Stimulated activated CD8-positive, alpha-beta memory T cell treated with anti-CD3 and anti-CD28 coated beads, Interleukin-15, amount 100 ng/mL, for 48 hours (primary cell): ENCODE measurements at regions not wholly inside any gene's neighbourhood (a gene's known extent, or its start where the extent isn't known, plus 50 kb on each side); places are given as distances from the start of the nearest gene placed in this dataset.
"Not testable (repeated sequence)": the region's sequence is repeated elsewhere in the genome, so short reads cannot be mapped to it uniquely, and the experiment has no call there.

Experiments
- DNase-seq, 2 donors: peaks; one replicate each; pipeline ENCODE4 v3.0.0-alpha.2; 2020; ENCODE audit warnings: low read depth in 2 of 2

DNA sequence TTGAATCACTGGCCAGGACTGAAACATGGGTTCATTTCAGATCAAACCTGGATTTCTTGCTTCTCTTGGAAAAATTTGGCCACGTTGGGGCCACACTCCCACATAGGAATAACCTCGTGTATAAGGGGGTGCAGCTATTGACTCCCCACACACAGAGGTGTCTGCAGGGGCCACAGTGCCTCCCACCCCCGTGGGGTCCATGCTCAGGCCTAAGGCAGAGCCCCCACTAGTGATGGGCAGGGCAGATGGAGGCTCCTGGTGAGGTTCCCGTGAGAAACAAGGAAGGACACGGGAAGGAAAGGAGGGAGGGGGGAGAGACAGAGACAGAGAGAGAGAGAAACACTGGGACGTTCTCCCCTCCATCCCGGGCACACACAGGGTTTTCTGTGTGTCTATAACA lies 230.5 kb downstream of the ERMARD start:
- DNase-seq, result no peak

DNA sequence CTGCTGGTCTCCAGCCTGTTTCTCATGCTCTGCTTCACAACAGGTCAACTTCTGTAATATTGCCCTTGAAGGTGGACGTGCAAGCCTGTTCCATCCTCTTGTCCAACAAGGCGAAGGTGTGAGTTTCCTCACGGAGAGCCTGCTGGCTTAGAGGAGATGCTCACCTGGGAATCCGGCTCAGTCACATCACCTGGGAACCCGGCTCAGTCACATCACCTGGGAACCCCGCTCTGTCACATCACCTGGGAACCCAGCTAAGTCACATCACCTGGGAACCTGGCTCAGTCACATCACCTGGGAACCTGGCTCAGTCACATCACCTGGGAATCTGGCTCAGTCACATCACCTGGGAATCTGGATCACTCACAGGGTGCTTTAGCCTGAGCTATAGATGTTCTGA lies 230.1 kb downstream of the ERMARD start:
- DNase-seq, result no peak

DNA sequence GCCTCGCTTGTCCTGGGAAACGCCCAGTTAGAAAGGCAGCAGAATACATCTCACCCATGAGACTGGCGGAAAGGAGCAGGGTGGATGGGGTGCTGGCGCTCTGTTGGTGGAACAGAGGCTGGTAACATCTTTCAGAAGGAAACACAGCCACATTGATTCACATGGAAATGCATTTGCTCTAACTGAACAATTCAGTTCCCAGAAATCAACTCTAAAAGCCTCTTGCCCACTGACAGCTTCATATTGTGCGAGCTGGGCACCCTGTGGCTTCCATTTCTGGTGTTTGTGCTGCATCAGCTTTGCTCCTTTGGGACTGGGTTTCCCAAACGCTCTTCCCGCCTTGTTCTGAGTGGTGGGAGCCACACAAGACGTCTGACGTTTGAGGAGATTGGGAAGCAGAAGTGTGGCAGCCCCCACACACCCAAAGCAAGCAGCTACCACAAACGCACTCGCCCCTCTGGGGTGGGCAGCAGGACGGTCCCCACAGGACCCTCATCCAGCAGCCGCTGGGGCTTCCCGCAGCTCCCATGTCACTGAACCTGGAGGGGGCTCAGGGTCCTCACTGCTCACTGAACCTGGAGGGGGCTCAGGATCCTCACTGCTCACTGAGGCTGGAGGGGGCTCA lies 229.5 kb downstream of the ERMARD start:
- DNase-seq, result no peak

DNA sequence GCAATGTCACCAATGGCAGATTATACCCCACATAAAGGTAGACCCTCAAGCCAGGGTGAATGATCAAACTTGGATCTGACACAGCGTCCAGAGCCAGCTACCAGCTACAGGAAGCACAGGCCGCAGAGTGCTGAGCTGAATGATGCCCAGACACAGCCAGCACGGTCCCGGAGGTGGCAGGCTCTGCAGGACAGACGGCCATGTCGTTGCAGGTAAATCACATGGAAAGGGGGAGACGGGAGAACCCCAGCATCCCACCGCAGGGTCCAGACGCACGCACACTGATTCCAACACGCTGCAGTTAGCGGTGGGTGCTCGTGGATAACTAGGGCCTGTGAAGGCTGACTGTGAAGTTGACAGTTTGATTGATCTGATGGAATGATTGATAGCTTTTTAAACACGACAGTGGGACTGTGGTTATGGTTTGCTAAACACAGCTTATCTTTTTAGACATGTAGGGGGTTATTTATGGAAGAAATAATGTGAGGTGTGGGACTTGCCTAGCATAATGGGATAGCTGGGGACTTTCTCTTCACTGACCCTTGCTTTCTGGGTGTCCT lies 228.5 kb downstream of the ERMARD start:
- no peak for DNase-seq

DNA sequence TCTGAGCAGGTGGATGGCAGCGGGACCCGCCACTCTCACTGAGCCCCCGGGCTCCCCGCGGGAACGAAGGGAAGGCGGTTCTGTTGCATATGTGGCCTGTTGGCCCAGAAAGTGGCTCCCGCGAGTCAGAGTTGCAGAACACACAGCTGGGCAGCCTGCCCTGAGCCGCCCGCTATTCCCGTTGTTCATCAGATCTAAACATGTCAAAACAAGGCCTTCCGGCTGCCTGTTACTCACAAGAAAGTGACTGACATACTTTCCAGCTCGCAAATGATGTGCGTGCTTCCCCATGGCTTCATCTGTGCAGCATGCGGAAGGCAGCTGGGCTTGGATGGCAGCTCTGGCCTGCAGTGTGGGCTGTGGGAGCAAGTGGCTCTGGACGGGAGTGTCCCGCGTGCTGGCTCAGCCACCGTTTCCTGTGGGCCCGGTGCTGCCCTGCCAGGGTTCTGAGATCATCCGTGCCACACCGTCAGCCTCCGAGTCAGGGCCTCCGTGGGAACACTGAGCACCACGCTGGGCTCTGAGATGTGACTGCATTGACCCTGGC lies 227.3 kb downstream of the ERMARD start:
- no peak for DNase-seq

DNA sequence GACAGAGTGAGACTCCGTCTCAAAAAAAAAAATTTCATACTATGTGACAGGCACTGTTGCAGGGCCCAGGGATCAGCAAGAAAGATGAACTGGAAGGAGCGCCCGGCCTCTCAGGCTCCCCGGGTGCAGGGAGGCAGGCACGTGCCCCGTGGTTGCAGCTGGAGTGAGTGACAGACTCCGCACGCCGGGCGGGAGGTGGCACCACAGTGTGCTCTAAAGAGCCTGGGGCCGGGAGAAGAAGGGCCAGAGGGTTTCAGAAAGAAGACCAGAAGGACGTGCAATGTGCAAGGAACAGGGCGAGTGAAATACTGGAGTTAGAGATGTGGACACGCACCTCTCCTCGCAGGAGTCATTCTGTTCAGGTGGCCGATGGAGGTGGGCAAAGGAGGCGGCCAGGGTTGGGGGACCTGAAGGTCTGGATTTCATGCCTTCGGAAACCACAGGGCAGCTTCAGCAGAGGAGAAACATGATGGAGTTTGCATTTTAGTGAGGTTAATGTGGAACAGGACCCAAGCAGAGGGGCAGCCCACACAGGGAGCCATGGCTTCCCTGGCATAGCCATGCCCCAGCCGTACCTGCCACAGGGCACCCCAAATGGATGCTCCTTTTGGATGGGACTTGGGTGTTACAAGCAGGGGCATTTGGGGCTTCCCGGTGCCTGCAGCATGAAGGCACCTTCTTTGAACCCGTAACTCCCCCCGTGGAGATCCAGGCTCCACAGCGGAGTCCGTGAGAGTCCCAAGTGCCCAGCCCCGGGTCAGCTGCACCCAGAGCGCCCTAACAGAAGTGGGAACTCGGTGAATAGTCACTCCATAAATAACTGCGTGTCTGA lies 226.2 kb downstream of the ERMARD start:
- DNase-seq, result no peak

DNA sequence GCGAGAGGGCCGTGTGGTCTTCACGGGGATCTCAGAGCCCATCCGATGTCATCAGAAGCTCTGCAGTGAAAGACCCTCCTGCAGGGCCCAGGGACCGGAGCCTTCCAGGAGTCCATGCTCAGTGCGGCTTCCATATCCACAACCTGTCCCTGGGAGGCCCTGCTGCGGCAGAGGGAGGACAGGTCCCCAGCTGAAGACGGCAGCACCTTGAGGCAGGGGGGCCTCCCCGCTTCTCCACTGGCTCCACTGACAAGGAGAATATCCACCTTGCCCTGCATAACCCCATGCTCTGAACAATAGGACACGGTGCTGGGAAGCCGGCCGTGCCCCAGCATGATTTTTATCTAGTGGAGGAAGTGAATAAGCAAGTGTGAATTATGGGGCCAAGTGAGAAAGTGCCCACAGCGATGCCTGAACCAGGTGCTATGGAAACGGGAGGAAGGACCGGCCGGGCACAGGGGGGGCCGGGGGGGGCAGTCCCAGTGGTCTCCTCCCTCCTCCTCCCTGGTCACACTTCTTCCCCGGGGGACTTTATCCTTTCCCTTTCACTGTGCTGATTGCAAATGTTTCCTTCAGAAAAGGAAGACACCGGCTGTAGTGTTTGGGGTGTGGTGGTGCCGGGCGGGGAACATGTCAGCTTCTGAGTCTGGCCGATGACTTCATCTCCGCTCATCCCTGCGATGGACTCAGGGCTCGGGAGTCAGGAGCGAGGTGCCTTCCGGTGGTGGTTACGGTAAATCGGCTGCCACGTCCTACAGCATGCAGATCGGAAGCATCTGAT lies 225.1 kb downstream of the ERMARD start:
- DNase-seq, result no peak

DNA sequence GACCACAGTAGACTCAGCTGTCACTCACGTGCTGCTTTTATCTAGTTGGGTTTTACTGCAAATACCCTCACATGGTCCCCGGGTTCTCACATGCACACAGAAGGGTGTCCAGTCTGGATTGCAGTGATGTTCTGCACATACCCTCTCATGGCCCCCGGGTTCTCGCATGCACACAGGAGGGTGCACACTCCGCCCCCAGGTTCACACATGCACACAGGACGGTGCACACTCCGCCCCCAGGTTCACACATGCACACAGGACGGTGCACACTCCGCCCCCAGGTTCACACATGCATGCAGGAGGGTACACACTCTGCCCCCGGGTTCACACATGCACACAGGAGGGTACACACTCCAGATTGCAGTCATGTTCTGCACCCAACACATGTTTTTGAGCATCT lies 224.3 kb downstream of the ERMARD start:
- DNase-seq, result no peak

DNA sequence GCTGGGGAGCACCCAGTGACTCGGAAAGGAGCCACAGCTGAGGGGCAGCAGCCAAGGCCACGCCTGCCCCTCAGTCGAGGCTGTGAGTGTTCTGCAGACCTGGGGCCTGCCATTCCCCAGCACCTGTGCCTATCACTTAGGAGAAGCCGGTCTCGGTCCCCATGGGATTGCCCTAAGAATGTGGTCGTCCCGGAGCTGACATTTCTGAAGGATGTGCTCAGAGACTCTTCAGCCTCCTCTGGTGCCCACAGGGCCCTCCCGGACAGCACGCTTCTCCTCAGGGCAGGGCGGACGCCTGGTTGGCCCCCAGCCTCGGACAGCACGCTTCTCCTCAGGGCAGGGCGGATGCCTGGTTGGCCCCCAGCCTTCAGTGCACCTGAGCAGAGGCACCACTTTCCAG lies 223.9 kb downstream of the ERMARD start:
- no peak for DNase-seq

DNA sequence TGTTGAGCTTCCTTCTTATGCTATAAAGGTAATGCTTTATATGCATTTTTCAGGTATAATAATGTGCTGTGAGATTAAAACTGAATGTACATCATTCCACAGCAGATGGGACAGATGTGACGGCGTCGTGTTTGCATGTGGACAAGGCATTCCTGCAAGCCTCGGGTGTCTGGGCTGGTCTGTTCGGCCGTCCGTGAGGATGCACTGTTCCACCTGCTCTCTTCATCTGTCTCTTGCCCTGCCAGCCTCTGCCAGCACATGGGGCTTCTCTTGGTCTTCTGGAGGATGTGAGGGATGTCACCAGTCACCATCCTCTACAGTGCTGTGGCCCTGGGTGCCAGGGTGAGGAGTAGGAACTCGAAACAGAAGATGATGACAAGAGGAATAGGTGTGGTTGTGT lies 223.2 kb downstream of the ERMARD start:
- DNase-seq, result no peak

DNA sequence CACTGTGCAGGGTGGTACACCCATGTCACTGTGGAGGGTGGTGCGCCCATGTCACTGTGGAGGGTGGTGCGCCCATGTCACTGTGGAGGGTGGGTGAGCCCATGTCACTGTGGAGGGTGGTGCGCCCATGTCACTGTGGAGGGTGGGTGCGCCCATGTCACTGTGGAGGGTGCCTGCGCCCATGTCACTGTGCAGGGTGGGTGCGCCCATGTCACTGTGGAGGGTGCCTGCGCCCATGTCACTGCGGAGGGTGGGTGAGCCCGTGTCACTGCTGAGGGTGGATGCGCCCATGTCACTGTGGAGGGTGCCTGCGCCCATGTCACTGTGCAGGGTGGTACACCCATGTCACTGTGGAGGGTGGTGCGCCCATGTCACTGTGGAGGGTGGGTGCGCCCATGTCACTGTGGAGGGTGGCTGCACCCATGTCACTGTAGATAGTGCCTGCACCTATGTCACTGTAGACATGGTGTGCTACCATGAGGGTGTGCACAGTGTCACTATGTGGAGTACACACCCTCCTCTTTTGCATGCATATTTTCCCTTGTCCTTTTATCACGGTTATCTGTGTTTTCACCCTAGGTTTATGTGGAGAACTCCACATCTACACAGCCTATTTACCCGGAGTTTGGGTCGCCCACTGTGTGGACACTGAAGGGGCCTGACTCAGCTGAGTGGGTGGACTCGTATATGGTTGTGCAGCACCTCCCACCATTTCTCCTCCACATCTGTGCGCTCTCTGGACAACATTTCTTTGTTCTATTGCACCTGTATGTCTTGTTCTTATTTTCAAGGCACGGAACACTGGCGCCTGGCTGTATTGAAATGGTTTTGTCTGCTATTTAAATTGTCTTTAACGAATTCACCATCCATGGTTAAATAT lies 222.4 kb downstream of the ERMARD start:
- not testable (repeated sequence) for DNase-seq

DNA sequence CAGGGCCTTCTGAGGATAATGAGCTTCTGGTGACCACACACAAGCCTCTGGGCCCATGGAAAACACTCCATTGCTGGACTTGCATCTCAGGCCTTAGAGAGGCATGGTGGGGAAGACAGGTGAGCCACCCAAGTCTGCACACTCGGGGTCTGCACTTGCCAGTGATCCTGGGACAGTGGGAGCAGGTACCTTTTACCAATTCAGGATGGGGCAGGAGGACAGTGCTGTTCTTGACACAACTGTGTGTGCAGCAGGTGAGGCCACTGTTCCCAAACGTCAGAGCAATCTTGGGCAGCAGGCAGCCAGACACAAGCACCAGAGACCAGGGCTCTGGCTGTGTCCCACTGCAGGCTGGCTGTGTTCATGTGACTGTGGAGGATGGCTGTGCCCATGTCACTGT lies 221.3 kb downstream of the ERMARD start:
- DNase-seq, result no peak

DNA sequence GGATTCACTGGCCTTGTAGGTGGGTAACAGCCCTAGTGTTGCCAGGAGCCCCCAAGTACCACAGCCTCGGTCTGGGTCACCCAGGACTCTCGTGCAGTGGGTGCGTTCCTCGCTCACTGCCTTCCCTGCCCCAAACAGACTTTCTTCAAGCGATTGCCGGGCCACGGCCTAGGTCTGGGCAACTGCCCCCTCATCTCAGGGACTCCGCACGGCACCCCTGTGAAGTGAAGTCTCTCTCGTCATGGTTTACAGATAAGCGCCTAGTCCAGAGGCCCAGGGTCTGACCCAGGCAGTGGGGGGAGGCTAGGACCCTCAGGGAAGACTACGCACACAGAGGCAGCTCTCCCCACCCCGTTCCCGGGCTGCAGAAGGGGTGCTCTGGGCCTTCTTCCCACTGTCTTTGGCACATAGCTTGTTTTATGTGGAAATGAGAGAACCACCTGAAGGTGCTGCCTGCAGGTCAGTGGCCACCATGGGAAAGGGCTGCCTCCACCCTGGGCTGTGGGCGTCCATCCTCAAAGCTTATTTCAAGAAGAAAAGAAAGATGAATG lies 220.8 kb downstream of the ERMARD start:
- DNase-seq, result no peak

DNA sequence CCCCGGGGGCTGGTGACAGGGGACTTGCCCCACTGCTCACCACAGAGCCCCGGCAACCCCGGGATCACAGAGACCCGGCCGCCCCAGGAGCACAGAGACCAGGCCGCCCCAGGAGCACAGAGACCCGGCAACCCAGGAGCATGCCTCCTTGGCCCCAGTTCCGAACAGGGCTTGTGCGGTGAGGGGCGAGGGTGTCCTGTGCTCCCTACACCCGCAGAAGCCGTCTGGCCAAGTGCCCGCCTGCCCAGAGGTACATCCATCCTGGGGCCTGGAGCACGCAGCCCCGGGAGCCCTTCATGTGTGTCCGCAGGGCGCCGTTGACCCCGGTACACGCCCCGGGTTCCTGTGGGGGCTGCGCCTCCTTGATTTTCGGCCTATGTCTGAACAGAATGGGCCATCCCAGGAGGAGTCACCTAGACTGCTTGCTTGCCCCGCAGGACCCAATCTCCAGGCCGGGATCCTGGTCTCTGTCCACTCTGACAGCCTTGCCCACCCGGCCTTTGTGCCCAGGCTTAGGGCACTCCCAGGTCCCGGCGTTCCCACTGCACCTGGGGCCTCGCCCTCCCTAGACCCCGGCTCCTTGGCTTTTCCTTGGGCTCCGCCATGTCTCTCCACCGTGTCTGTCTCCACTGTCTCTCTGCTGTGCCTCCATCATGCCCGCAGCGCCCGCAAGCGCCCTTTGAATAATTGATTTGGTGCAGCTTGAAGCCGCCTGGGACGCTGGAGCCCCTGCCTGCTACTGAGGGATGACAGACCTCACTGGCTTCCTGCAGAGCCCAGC lies 219.8 kb downstream of the ERMARD start:
- DNase-seq, result no peak

DNA sequence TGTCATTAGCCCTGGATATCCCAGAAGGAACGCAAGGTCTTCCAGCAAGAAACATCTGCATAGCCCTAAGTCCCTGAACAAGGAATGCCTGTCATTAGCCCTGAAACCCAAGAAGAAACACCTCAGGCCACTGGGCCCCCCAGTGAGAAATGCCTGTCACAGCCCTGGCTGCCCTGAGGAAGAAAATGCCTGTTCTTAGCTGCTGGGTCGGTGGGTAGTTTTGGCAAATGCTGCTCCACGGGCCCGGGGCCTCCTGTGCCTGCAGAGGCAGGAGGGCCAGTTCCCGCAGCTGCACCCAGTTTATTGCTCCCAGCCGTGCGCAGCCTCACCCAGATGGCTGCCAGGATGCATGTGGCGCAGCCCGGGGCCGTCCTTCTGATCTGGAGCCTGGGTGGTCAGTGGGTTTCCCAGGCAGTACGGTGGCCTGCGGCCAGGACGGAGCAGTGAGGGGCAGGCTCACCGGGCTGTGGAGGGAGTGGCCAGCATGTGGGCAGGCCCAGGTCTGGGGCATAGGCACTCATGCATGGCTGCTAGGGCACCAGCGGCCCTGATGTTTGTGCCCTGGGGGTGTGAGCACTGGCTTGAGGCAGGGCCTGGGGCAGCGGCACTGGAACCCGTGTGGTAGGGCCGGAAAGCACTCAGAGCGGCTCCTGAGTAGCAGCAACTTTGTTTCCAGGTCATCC lies 219.0 kb downstream of the ERMARD start:
- DNase-seq, result no peak

DNA sequence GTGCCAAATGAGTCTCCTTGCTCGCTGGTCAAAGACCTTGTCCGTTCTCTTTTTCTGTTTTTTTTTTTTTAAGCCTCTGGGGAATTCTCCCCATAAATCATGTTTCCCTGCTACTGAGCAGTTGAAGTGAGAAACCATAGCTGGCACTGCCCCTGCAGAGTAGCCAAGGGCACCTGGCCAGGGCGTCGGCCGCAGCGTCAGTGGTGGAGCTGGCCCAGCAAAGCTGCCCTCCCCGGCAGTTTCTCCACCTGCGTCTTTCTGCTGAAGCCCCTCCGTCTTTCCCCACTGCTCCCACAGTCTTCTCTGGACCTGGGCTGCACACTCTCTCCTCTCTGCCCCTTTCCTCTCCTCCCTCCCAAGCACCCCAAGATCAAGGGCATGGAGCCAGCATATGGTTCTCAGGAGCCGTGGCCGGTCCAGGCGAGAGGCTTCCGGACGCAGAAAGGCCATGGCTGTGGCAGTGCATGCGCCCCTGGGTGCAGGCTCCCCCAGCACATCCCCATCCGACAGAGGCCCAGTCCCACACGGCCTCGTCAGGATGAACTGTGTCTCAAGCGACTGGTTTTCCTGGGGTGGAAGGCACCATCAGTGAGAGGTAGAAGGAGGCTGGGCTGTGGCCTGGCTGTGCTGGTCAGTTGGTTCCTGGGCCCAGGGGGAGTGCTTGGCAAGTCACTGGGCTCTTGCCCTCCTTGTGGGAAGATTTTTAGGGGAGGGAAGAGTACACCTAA lies 218.1 kb downstream of the ERMARD start:
- DNase-seq, result no peak

DNA sequence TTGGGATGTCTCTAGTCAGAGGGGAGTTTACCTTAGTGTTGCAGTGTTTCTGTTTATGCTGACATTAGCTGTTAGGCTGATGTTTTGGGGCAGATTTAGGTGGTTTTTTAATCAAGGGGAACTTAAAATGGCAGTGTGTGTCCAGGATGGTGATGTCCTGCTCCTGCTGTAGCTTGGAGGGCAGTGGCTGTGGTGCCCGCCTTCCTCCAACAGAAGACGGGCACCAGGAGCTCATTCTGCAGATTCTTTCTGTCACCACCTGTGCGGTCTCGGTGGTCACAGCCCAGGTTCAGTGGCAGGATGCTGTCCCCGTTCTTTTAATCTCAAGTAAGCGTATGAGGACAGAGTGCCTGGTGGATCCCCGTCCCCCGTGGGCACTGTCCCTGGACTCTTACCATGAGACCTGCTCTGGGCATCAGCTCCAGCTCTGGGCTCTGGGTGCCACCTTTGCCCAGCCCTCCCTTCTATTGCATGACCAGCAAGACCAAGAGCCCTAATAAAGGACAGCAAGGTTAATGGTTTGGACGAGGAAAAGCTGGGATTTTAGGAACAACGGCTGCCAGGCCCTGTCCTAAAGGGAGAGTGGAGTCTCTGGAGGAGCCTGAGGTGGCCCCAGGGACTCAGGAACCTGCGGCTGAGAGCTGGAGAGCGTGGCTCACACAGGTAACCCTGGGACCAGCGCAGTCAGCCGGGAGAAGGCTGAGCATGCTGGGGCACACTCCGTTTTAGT lies 217.3 kb downstream of the ERMARD start:
- no peak for DNase-seq

DNA sequence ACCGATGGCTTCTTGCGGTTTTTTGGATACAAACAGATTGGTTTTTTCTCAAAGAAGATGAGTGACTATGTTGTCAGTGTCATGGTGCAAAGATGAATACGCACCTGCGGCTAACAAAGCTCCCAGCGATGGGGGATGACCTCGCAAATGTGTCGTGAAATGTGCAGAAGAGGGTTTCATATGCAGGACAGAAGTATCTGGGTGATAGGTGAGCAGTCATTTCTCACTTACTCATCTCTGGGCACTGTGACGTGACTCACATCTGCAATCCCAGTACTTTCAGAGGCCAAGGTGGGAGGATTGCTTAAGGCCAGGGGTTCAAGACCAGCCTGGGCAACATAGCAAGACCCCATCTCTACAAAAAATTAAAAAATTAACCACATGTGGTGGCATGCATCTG lies 216.3 kb downstream of the ERMARD start:
- DNase-seq, result peak in 1 of 2 donors; percentile 24
